GM04503 (cell line): ENCODE measurements at regions not wholly inside any gene's neighbourhood (a gene's known extent, or its start where the extent isn't known, plus 50 kb on each side); places are given as distances from the start of the nearest gene placed in this dataset.
"Not testable (repeated sequence)": the region's sequence is repeated elsewhere in the genome, so short reads cannot be mapped to it uniquely, and the experiment has no call there.

Experiments
- DNase-seq: peaks from one replicate; pipeline ENCODE4 v3.0.0-alpha.2; 2012; ENCODE audit warnings: low read depth

DNA sequence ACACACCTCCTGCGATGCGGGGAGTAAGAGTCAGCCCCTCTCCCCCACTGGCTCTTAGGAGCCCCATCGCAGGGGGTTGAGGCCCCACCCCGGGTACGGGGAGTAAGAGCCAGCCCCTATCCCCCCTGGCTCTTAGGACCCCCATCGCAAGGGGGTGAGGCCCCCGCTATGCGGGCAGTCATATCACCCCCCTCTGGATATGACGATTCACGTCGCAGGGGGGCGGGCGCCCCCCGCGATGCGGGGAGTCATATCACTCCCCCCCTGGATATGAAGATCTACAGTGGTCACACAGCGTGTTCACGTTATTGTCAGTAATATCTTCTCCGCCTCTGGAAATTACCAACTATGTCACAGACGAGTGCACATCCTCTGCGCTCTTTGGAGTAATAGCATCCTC, 61.1 kb downstream of the DEFB131A start:
- DNase-seq = not testable (repeated sequence)

DNA sequence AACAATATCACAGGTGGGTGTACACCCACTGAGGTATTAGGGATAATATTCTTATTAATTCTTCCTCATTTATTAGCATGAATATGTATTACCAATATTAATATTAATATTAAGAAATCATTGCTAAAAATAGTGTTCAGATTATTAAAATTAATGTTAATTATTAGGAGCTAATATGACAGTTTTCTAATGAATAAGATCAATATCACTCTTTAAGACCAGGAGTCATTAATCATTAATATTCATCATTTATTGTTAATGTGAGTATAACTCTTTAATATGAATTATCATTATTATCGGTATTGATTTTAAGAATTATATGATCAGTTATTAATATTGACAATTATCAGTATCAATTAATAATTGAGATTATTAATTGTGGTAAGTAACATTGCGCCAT, 62.5 kb downstream of the DEFB131A start:
- not testable (repeated sequence) for DNase-seq

DNA sequence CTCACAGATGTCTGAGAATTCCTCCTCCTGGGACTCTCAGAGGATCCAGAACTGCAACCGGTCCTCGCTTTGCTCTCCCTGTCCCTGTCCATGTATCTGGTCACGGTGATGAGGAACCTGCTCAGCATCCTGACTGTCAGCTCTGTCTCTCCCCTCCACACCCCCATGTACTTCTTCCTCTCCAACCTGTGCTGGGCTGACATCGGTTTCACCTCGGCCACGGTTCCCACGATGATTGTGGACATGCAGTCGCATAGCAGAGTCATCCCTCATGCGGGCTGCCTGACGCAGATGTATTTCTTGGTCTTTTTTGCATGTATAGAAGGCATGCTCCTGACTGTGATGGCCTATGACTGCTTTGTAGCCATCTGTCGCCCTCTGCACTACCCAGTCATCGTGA, 68.7 kb downstream of the DEFB131A start:
- not testable (repeated sequence) for DNase-seq

DNA sequence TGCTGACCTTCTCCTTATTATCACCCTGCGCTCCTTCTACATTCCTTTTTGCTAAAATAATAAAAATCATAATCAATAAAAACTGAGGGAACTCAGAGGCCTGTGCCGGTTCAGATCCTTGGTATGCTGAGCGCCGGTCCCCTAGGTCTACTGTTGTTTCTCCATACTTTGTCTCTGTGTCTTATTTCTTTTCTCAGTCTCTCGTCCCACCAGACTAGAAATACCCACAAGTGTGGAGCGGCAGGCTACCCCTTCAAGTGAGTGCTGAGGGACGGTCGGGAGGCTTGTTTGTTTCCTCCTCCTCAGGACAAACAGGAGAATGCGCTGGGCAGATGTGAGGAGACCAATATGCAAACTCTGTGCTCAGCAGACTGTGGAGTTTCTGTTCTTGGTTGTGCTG, 75.4 kb downstream of the DEFB131A start:
- DNase-seq = not testable (repeated sequence)

DNA sequence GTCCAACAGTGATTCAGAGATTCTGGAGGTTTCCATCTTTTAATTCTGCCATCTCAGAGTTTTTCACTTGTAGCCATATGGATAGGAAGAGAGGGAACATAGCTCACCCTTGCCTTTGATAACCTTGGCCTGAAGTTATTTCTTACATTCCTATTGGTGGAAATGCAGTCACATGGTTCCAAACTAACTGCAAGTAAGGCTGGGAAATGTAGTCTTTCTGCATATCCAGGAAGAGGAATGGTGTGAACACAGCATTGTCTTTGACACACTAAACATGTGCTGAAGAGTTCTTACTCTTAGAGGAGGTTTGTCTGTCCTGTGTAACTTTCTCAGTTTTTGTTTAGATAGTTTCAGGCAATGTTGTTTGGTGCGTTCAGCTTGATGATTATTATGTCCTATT, 78.7 kb downstream of the DEFB131A start:
- not testable (repeated sequence) for DNase-seq

DNA sequence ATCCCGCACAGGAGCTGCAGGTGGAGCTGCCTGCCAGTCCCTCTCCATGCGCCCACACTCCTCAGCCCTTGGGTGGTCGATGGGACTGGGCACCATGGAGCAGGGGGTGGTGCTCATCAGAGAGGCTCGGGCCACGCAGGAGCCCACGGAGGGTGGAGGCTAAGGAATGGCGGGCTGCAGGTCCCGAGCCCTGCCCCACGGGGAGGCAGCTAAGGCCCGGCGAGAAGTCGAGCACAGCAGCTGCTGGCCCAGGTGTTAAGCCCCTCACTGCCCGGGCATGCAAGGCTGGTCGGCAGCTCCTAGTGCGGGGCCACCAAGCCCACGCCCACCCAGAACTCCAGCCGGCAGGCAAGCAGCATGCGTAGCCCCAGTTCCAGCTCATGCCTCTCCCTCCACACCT, 80.2 kb downstream of the DEFB131A start:
- not testable (repeated sequence) for DNase-seq

DNA sequence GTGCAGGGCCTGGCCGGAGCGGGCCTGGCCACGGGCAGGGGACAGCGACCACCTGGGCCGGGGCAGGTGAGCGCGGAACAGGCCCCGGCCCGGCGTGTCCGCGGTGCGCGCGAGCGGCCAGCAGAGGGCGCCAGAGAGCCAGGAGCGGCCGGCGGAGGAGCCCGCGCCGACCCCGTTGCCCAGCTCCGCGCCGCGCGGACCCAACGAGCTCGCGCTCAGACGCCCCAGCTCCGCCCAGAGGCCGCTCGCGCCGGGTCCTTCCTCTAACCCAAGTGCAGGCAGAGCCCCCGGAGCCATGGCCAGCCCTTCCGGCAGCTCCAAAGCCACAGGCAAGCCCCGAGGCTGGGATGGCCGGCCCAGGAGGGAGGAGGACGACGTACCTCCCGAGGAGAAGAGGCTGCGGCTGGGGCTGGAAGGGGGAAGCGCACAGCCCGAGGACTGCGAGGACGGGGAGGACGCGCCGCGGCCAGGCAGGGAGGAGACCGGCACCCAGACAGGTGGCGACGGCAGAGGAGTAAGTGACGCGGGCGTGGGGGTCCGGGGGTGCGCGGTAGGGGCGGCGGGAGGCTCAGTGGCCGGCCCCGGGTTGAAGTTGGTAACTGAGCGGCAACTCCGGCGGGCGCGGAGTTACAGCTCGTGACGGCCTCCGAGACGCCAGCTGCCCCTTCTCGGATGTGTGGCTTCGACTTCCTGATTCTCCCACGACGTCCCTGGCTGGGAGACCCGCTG, 88.1 kb downstream of the DEFB131A start:
- not testable (repeated sequence) for DNase-seq

DNA sequence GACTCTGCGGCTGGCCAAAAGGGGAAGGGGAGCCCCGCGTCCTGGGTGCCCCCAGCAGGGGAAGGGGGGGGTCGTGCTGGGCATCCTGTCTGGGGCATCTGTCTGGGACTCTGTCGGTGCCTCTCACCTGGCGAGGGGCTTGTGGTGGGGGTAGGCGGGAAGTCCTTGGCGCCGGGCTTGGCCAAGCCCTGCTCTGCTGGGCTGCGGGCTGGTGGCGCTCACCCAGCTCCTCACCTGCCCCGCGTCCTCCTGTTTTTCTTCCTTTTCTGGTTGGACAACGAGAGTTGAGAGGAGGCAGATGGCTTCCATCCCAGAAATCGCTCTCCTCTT, 88.6 kb downstream of the DEFB131A start:
- DNase-seq = not testable (repeated sequence)

DNA sequence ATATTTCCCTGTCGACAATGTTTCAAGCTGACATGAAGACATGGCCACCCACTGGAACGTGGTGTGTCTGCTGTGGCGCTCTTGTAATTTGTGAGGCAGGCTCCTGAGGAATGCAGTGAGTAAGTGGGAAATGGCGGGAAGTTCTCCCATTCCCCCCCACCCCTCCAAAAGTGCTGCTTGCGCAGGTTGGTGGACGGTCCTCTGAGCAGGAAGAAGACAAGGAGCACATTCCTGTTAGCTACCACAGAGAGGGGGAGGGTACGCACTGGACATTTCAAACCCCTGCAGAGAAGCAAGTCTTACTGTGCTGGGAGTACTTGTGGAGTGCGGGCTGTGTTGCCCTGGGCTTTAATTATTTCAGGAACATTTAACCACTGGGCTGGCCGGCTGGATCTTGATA, 92.9 kb downstream of the DEFB131A start:
- not testable (repeated sequence) for DNase-seq

DNA sequence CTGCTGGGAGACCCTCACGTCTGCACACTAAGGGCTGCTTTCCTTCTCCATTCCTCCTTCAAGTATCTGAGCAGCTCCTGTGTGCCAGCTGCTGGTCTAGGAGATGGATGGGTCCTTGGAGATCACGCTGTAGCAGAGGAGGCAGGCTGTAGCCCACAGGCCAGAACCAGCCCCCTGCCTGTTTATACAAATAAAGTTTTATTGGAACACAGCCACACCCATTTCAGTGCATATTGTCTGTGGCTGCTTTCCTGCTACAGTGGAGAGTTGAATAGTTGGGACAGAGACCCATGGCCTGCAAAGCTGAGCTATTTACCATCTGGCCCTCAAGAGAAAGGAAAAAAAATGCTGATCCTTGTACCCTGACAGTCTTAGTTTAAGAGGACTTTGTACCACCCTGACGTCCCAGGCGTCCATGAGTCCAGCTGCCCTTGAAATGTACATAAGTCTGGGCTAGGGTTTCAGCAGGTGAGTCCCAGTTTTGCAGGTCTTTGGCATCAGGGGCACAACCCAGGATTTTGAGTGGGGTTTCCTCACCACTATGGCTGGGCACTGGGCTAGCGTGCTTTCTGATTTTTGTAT, 95.8 kb downstream of the DEFB131A start:
- not testable (repeated sequence) for DNase-seq

DNA sequence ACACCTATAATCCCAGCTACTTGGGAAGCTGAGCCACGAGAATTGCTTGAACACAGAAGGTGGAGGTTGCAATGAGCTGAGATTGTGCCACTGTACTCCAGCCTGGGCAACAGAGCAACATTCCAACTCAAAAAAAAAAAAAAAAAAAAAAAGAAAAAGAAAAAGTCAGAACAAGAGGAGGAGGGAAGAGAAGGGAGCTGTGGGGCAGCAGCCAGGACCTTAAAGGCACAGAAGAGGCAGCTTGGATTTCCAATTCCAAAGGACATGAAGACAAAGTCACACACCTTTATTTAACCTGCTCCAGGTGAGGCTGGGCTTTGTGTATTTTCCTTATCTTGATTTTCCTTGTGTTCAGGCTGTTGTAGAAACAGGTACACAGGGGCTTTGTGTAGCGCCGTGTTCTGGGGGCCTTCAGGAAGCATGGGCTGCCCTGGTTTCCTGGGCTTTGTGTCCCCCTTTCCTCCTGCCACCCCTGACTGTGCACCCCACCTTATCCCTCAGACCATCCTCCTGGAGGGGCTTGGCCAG, 97.2 kb downstream of the DEFB131A start:
- DNase-seq = not testable (repeated sequence)

DNA sequence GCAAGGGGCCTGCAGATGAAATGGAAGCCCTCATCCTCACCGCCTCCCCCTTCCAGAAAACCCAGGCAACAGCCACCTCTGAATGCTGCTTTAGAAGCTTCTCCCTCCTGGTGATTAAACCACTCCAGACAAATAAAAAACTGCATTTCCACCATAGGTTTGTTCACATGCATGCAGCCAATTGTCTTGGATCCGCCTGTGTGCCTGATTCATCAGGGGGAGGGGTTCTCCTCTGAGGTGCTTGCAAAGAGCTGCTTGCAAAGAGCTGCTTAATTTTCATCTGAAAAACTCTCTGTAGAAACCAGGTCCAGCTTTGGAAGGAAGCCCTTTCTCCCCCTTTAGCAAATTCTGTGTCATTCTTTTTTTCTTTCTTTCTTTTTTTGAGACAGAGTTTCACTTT, 100.6 kb downstream of the DEFB131A start:
- DNase-seq = not testable (repeated sequence)

DNA sequence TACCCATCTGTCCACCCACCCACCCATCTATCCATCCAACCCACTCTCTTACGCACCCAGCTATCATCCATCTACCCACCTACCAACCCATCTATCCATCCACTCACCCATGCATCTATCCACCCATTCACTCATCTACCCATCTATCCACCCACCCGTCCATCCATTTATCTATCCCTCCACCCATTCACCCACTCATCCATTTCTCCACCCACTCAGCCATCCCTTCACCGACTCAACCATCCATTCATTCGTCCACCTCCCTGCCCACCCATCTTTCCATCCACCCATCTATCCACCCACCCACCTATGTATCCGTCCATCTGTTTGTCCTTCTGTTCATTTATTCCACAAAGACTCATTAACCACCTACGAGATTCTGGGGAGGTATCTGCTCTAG, 103.3 kb downstream of the DEFB131A start:
- DNase-seq = not testable (repeated sequence)

DNA sequence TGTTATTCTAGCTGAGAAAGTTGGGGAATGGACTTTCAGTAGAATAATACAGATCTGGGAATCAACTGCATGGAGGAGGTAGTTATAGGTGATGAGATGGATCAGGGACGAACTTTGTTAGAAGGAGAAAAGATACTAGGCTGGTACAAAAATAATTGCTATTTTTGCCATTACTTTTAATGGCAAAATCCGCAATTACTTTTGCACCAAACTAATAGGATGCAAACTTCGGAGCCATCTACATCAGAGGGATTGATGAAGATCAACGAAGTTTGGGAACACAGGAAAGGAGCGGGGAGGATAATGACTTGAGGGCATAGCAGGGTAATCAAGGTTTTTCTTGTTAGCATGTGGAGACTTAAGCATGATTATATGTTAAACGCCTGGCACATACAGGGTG, 111.9 kb downstream of the DEFB131A start:
- not testable (repeated sequence) for DNase-seq

DNA sequence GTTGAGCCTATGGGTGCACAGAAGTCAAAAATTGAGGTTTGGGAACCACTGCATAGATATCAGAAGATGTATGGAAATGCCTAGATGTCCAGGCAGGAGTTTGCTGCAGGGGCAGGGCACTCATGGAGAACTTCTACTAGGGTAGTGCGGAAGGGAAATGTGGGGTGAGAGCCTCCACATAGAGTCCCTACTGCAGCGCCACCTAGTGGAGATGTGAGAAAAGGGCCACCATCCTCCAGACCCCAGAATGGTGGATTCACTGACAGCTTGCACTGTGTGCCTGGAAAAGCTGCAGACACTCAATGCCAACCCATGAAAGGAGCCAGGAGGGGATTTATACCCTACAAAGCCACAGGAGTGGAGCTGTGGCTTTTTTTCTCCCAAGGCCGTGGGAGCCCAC, 133.7 kb downstream of the DEFB131A start:
- not testable (repeated sequence) for DNase-seq

DNA sequence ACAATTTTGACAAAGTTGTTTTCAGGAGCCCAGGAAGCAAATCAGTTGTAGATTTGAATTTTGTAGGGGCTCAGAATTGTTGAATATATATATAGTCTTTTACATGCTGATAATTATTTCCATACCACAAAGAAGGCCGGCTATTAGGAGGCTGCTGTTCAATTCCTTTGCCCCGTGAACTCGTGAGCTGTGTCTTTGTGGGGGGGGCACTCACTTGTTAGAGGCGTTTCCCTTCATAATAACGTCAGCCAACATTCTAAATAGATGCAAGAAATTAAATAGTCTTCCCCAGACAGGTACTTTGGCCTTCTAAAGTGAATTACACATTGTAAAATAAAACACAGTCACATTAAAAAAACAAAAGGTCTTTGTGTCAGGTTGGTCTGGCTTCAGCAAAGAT, 138.7 kb downstream of the DEFB131A start:
- not testable (repeated sequence) for DNase-seq

DNA sequence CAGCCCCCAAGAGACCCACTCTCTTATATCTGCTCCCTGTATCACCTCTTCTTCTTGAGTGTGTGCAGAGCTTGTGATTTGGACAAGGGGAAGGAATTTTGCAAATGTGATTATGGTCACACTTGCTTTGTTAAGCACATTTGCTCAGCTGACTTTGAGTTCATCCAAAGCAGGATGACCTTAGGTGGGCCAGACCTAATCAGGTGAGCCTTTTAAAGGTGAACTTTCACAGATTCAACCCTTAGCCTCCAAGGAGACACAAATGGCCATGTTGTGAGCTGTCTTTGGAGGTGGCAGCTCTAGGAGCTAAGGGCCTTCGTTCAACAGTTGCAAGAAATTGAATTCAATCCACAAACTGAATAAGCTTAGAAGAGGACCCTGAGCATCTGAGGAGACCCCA, 147.8 kb downstream of the DEFB131A start:
- DNase-seq = no peak

DNA sequence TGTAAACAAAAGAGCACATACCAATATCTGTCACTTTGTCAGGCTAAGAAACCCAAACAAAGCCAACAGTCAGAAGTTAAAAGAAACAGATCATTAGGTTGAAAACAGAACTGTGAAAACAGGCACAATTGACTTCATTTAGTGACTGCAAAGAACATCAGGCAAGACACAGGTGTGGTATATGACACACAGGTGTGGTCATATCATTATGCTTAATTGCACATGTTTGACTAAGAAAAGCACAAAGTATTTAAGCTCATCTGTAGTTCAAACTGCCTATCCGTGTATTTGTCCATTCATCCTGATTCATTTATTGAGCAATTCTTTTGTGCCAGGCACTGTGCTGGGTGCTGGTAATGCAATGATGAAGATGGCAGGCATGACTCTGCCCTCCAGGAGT, 150.7 kb downstream of the DEFB131A start:
- no peak for DNase-seq

DNA sequence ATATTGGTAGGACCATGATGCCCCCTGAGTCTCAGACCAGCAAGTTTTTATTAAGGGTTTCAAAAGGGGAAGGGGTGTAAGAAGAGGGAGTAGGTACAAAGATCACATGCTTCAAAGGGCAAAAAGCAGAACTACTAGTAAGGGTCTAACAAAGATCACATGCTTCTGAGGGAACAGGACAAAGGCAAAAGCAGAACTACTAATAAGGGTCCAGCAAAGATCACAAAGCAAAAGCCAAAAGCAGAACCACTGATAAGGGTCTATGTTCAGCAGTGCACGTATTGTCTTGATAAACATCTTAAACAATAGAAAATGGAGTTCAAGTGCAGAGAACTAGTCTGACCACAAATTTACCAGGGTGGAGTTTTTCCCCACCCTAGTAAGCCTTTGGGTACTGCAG, 151.3 kb downstream of the DEFB131A start:
- not testable (repeated sequence) for DNase-seq

DNA sequence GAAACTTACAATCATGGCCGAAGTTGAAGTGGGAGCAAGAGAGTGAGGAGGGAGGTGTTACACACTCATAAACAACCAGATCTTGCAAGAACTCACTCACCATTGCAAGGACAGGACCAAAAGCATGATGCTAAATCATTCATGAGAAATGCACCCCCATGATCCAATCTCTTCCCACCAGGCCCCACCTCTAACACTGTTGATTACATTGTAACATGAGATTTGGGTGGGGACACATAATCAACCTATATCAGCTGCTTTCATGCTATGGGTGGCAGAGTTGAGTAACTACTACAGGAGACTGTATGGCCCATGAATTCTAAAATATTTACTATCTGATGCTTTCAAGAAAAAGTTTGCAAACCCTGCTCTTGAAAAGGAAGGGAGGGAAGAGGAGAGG, 155.1 kb downstream of the DEFB131A start:
- no peak for DNase-seq

DNA sequence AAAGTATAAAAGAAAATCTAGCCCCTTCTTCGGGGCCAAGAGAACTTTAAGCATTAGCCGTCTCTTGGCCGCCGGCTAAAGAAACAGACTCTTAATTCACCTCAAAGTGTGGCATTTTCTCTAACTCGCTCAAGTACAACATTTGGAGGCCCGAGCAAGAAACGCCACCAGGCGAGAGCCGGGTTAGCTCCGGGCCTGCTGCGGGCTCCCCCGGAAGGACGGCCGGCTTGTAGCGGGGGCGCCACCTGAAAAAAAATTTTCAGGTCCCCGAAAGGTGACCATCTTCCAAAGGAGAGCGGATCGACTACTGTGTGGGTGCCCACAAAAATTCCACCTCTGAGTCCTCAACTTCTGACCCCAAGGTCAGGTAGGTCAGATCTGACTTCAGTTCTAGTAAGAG, 156.0 kb downstream of the DEFB131A start:
- no peak for DNase-seq

DNA sequence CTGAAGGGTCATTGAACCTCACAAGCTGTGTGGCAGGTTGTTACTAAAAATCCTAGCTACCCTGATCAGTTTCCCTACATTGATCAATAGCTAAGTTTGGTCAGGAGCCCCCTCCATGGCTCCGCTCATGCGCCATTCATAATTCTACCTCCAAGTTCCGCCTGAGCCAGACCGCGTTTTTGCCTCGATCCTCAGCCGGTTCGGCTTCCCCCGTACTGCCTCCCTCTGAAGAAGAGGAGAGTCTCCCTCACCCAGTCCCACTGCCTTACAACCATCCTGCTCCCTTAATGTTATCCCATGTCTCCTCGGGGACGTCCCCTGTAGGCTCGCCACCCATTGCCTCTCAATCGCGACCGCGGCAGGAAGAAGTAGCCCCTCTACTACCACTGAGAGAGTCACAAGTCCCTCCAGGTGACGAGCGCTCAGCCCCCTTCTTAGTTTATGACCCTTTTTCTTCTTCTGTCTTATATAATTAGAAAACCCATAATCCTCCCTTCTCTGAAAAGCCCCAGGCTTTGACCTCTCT, 158.2 kb downstream of the DEFB131A start:
- no peak for DNase-seq
